SU-DHL-6 (cell line): ENCODE measurements at regions not wholly inside any gene's neighbourhood (a gene's known extent, or its start where the extent isn't known, plus 50 kb on each side); places are given as distances from the start of the nearest gene placed in this dataset.

Experiments used
- H2AFZ ChIP-seq: fragments of 200-600 bp; sonication (generic); 2 replicates; pipeline ENCODE4 v1.6.1; 2014; ENCODE audit warnings: low read depth, mild to moderate bottlenecking, moderate library complexity, mixed read lengths, antibody characterized with exemption, low read length; ENCODE audit not compliant: severe bottlenecking
- H3F3A ChIP-seq: fragments of 200-600 bp; shearing (Covaris generic); 2 replicates; pipeline ENCODE4 v1.6.0; 2016; ENCODE audit warnings: antibody characterized with exemption, mild to moderate bottlenecking; ENCODE audit not compliant: insufficient read depth
- H3K27ac ChIP-seq: fragments of 200-600 bp; sonication (generic); 2 replicates; pipeline ENCODE4 v1.5.1; 2016; ENCODE audit warnings: low read depth, mild to moderate bottlenecking, low read length, moderate library complexity, mixed read lengths
- H3K27me3 ChIP-seq: fragments of 200-600 bp; sonication (generic), shearing (Covaris generic); 2 replicates; pipeline ENCODE4 v1.6.0; 2014; ENCODE audit warnings: mild to moderate bottlenecking, low read length
- H3K36me3 ChIP-seq: fragments of 200-600 bp; sonication (generic); 2 replicates; pipeline ENCODE4 v1.6.1; 2014; ENCODE audit warnings: mild to moderate bottlenecking, low read length, mixed read lengths
- H3K4me2 ChIP-seq: fragments of 300-600, 200-600 bp; shearing (Covaris generic), sonication (generic); 2 replicates; pipeline ENCODE4 v1.6.0; 2014; ENCODE audit warnings: low read length, low read depth, mild to moderate bottlenecking; ENCODE audit not compliant: poor library complexity, severe bottlenecking
- H3K4me3 ChIP-seq: fragments of 200-600 bp; sonication (generic); 2 replicates; pipeline ENCODE4 v1.5.1; 2014; ENCODE audit warnings: antibody characterized with exemption, low read length, mild to moderate bottlenecking, mixed read lengths; ENCODE audit not compliant: insufficient read depth, poor library complexity, severe bottlenecking
- H3K79me2 ChIP-seq: fragments of 200-600 bp; sonication (generic); 2 replicates; pipeline ENCODE4 v1.6.1; 2014; ENCODE audit warnings: mild to moderate bottlenecking, low read length, moderate library complexity; ENCODE audit not compliant: insufficient read depth
- H3K9ac ChIP-seq: fragments of 200-600 bp; sonication (generic); 2 replicates; pipeline ENCODE4 v1.7.0; 2014; ENCODE audit warnings: mild to moderate bottlenecking, low read length
- H3K9me2 ChIP-seq: fragments of 200-600 bp; sonication (generic); replicated peaks from 2 replicates; pipeline ENCODE4 v1.6.1; 2014; ENCODE audit warnings: low read length; ENCODE audit not compliant: insufficient read depth
- H3K9me3 ChIP-seq: fragments of 200-600 bp; sonication (generic); 2 replicates; pipeline ENCODE4 v1.6.1; 2014; ENCODE audit warnings: low read length, mixed read lengths; ENCODE audit not compliant: insufficient read depth
- H4K20me1 ChIP-seq: fragments of 200-600 bp; sonication (generic); 2 replicates; pipeline ENCODE4 v1.6.1; 2014; ENCODE audit warnings: low read depth, mild to moderate bottlenecking, antibody characterized with exemption, low read length, moderate library complexity, mixed read lengths
- EZH2phosphoT487 ChIP-seq: fragments of 200-600 bp; sonication (generic), shearing (Covaris generic); conservative IDR thresholded peaks from 2 replicates; pipeline ENCODE4 v1.6.1; 2018; ENCODE audit warnings: mild to moderate bottlenecking, antibody characterized with exemption, low read length, moderate library complexity, mixed read lengths
- TF ChIP-seq, protein P1 (sequence below): fragments of 200-600 bp; sonication (generic); IDR thresholded peaks from one replicate; pipeline ENCODE4 v1.5.1; 2017; ENCODE audit warnings: antibody characterized with exemption, mild to moderate bottlenecking, low read length, moderate library complexity; ENCODE audit not compliant: insufficient read depth, poor library complexity, severe bottlenecking

DNA sequence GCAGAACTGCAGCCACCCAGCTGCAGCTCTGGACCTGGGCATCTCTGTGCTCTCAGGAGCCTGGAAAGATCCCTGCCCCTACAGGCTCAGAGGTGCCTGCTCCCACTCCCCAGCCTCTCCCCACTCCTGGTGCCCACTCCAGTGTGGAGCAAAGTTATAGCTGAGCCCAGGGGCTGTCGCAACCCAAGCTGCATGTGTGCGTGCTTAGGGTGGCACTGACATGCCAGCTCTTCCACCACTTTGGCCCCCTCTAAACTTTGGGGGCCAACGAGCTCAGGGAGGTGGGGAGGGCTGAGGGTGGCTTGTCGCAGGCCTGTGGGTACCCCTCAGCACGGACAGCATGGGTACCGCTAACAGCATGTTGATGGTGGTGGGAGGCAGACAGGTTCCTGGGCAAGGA lies 126.3 kb upstream of the FHL2 start:
- H3K9me3 ChIP-seq, result no peaks in the 10 kb centered on the region; the same call in 1 of the 2 replicates
- no peak overlapping the region for H3K27ac ChIP-seq
- H4K20me1 ChIP-seq, result no peaks in the 10 kb centered on the region
- TF ChIP-seq, protein P1, sequence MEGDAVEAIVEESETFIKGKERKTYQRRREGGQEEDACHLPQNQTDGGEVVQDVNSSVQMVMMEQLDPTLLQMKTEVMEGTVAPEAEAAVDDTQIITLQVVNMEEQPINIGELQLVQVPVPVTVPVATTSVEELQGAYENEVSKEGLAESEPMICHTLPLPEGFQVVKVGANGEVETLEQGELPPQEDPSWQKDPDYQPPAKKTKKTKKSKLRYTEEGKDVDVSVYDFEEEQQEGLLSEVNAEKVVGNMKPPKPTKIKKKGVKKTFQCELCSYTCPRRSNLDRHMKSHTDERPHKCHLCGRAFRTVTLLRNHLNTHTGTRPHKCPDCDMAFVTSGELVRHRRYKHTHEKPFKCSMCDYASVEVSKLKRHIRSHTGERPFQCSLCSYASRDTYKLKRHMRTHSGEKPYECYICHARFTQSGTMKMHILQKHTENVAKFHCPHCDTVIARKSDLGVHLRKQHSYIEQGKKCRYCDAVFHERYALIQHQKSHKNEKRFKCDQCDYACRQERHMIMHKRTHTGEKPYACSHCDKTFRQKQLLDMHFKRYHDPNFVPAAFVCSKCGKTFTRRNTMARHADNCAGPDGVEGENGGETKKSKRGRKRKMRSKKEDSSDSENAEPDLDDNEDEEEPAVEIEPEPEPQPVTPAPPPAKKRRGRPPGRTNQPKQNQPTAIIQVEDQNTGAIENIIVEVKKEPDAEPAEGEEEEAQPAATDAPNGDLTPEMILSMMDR, result no peak
- no peak for TF ChIP-seq EZH2phosphoT487
- no peaks in the 10 kb centered on the region for H3K36me3 ChIP-seq
- H3K27me3 ChIP-seq, result no peaks in the 10 kb centered on the region
- H3K4me3 ChIP-seq, result no peak overlapping the region
- H3F3A ChIP-seq, result no peaks in the 10 kb centered on the region
- no peak overlapping the region for H2AFZ ChIP-seq
- H3K79me2 ChIP-seq, result no peaks in the 10 kb centered on the region
- no peak overlapping the region for H3K4me2 ChIP-seq
- H3K9me2 ChIP-seq, result no peaks in the 10 kb centered on the region
- no peak overlapping the region for H3K9ac ChIP-seq

DNA sequence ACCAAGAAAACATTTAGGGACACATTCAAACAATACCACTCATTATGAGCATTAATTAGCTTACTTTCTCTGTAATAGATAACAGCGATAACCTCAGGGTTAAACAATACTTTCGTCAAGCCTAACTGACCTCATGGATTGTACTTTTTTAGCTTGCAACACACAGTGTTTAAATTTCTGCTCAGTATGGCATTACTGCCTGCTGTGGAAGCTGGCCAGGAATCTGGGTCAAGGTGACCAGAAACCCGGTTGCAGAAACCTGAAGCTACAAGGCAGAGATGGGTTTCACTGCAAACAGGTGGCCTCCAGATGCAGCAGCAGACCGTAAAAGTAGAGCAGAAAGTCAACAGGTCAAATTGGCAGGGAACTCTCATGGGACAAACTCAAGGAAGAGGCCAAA lies 123.8 kb upstream of the FHL2 start:
- H3K9me3 ChIP-seq, result no peaks in the 10 kb centered on the region; the same call in 1 of the 2 replicates
- no peaks in the 10 kb centered on the region for H4K20me1 ChIP-seq
- H2AFZ ChIP-seq, result no peak overlapping the region
- TF ChIP-seq EZH2phosphoT487, result no peak
- TF ChIP-seq, protein P1, result no peak
- no peak overlapping the region for H3K27ac ChIP-seq
- no peaks in the 10 kb centered on the region for H3K36me3 ChIP-seq
- no peak overlapping the region for H3K9ac ChIP-seq
- no peak overlapping the region for H3K4me3 ChIP-seq
- H3F3A ChIP-seq, result no peaks in the 10 kb centered on the region
- no peaks in the 10 kb centered on the region for H3K9me2 ChIP-seq
- no peaks in the 10 kb centered on the region for H3K27me3 ChIP-seq
- no peak overlapping the region for H3K4me2 ChIP-seq
- H3K79me2 ChIP-seq, result no peaks in the 10 kb centered on the region

DNA sequence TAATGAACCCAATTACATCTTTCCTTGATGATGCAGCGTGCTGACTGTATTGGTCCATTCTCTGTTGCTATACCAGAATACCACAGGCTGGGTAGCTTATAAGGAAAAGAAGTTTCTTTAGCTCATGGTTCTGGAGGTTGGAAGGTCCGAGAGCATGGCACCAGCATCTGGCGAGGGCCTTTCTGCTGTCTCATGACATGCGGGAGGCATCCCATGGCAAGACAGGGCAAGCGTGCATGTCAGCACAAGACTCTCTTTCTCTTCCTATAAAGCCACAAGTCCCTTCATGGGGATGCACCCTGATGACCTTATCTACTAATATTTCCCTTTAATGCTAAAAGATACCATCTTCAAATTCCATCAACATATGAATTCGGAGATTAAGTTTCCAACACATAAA lies 122.8 kb upstream of the FHL2 start:
- H3K4me3 ChIP-seq, result no peak overlapping the region
- H3K9ac ChIP-seq, result no peak overlapping the region
- no peaks in the 10 kb centered on the region for H3K27me3 ChIP-seq
- H3K9me3 ChIP-seq, result no peaks in the 10 kb centered on the region; the same call in 1 of the 2 replicates
- no peaks in the 10 kb centered on the region for H3K79me2 ChIP-seq
- no peak overlapping the region for H3K4me2 ChIP-seq
- H3K36me3 ChIP-seq, result no peaks in the 10 kb centered on the region
- H4K20me1 ChIP-seq, result no peaks in the 10 kb centered on the region
- TF ChIP-seq, protein P1, result no peak
- TF ChIP-seq EZH2phosphoT487, result no peak
- H3F3A ChIP-seq, result no peaks in the 10 kb centered on the region
- H2AFZ ChIP-seq, result no peak overlapping the region
- H3K27ac ChIP-seq, result no peak overlapping the region
- no peaks in the 10 kb centered on the region for H3K9me2 ChIP-seq

DNA sequence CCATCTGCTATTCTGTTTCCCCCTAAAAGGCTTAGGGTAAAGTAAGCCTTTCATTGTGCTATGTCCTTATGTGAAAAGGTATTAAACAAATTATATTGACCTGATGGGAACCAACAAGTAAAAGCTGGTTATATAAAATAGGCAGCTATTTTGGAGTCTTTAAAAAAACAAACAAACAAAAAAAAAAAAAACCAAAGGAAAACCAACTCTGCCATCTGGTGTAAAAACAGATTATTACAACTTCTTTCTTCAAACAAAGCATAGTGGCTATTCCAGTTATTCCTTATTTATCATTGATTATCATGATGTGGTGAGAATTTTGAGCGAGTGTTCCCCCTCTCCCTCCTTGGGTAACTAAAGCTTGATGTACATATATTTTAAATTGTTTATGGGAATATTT lies 122.3 kb upstream of the FHL2 start:
- Histone ChIP-seq H3K9me2 (no peaks in the 10 kb centered on the region), H3K4me3 (no peak overlapping the region), H3K79me2 (no peaks in the 10 kb centered on the region), H3K9ac (no peak overlapping the region), H3K9me3 (no peaks in the 10 kb centered on the region; the same call in 1 of the 2 replicates), H3F3A (no peaks in the 10 kb centered on the region), H3K27ac (no peak overlapping the region), H2AFZ (no peak overlapping the region), H4K20me1 (no peaks in the 10 kb centered on the region), H3K27me3 (no peaks in the 10 kb centered on the region), H3K36me3 (no peaks in the 10 kb centered on the region), H3K4me2 (no peak overlapping the region)
- no peak for TF ChIP-seq EZH2phosphoT487
- TF ChIP-seq, protein P1, result no peak
